MCF 10A (cell line): ENCODE measurements at regions not wholly inside any gene's neighbourhood (a gene's known extent, or its start where the extent isn't known, plus 50 kb on each side); places are given as distances from the start of the nearest gene placed in this dataset.

Source experiments
- BruUV-seq: library from RNA; stranded (reverse); fragments of 400-500 nt; replicated peaks from 2 replicates; lab custom pipeline; 2021; lab: Mats Ljungman, UMichigan
- CTCF ChIA-PET: fragments of 300-600 bp; sonication (Branson Sonifier 250); formaldehyde crosslinking; extraction: SDS; loops from one replicate; lab custom pipeline; 2021; ENCODE audit warnings: antibody characterized with exemption, inconsistent platforms; lab: Yijun Ruan, JAX
- POLR2A ChIA-PET: fragments of 300-600, 350-650 bp; sonication (Branson Sonifier 250); formaldehyde crosslinking; extraction: SDS; loops from one replicate; lab custom pipeline; 2020; ENCODE audit warnings: antibody characterized with exemption, inconsistent platforms; lab: Yijun Ruan, JAX
- DNase-seq: peaks from one replicate; pipeline ENCODE4 v3.0.0-alpha.2; 2018; ENCODE audit not compliant: unreplicated experiment
- H3K27ac Mint-ChIP-seq: one replicate; pipeline ENCODE4 v1.8.0; 2022; ENCODE audit warnings: mild to moderate bottlenecking, low read depth, mixed read lengths; ENCODE audit not compliant: unreplicated experiment
- H3K27me3 Mint-ChIP-seq: one replicate; pipeline ENCODE4 v1.8.0; 2022; ENCODE audit warnings: mixed read lengths; ENCODE audit not compliant: insufficient read depth, unreplicated experiment
- H3K36me3 Mint-ChIP-seq: one replicate; pipeline ENCODE4 v1.8.0; 2022; ENCODE audit warnings: mild to moderate bottlenecking, moderate library complexity, mixed read lengths; ENCODE audit not compliant: insufficient read depth, unreplicated experiment
- H3K4me1 Mint-ChIP-seq: one replicate; pipeline ENCODE4 v1.8.0; 2022; ENCODE audit warnings: mixed read lengths; ENCODE audit not compliant: insufficient read depth, unreplicated experiment
- H3K4me3 Mint-ChIP-seq: one replicate; pipeline ENCODE4 v1.8.0; 2022; ENCODE audit warnings: mild to moderate bottlenecking, moderate library complexity, mixed read lengths; ENCODE audit not compliant: unreplicated experiment
- H3K9me3 Mint-ChIP-seq: one replicate; pipeline ENCODE4 v1.8.0; 2022; ENCODE audit warnings: mixed read lengths; ENCODE audit not compliant: unreplicated experiment
- CTCF ChIP-seq: fragments of 200-600 bp; IDR thresholded peaks from one replicate; pipeline ENCODE4 v1.8.0; 2022; ENCODE audit warnings: antibody characterized with exemption, mild to moderate bottlenecking; ENCODE audit not compliant: unreplicated experiment
- intact Hi-C: fragments of 100-400 bp; cut with micrococcal nuclease; formaldehyde crosslinking; loops from 2 replicates; pipeline ENCODE4 v1.14.1; 2022

GRCh38 chr4:140296335-140297220 lies 76.9 kb upstream of the SCOC start:
- no peak for TF ChIP-seq CTCF
- Mint-ChIP-seq H3K4me3 (peak overlapping the region; percentile 38), H3K27me3 (no peaks in the 10 kb centered on the region), H3K36me3 (no peaks in the 10 kb centered on the region), H3K9me3 (no peaks in the 10 kb centered on the region), H3K4me1 (peaks cover 27% of the 10 kb centered on the region), H3K27ac (peak overlapping the region; percentile 11)
- ChIA-PET CTCF (interaction anchor here (0.6 to 1.4 kb wide), 3 partner anchors 9 to 47 kb away, joined by 3 to 4 read pairs (median 3); no protein-coding TSS in a partner anchor), POLR2A (interaction anchor here (0.9 to 2.4 kb wide), 3 partner anchors 13 to 77 kb away, joined by 3 to 13 read pairs (median 3); partner anchors contain the start of gene SCOC)
- DNase-seq = peak; percentile 58
- intact Hi-C loops = no loop called here
- BruUV-seq = no TSS peak

DNA sequence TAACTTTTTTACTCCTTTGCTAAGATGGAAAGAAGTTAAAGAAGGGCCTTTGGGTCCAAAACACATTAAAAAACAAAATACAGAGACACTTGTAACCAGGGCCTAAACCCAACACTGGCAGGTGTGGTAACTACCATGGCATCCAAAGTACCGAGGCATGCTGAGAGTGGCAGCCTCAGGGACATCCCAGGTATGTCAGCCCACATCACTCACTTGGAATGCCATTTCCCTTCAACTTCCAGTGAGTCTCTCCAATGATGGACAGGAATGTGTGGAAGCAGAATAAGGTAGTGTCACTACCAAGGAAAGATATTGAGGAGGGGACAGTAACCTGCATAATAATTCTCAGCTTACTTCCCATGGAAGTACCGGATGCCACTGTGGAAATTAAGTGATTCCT lies 79.5 kb upstream of the SCOC start:
- H3K4me3 Mint-ChIP-seq = no peak overlapping the region
- no peak for TF ChIP-seq CTCF
- no peaks in the 10 kb centered on the region for H3K36me3 Mint-ChIP-seq
- DNase-seq = no peak
- no peaks in the 10 kb centered on the region for H3K27me3 Mint-ChIP-seq
- ChIA-PET POLR2A (no interaction called here), CTCF (interaction anchor here (0.6 to 1.8 kb wide), 3 partner anchors 15 to 201 kb away, joined by 3 to 5 read pairs (median 4); no protein-coding TSS in a partner anchor)
- H3K4me1 Mint-ChIP-seq = peaks cover 18% of the 10 kb centered on the region
- no peak overlapping the region for H3K27ac Mint-ChIP-seq
- BruUV-seq = no TSS peak
- intact Hi-C loops = no loop called here
- no peaks in the 10 kb centered on the region for H3K9me3 Mint-ChIP-seq

GRCh38 chr4:140291259-140291658 lies 82.2 kb upstream of the SCOC start:
- Mint-ChIP-seq H3K27ac (no peak overlapping the region), H3K27me3 (no peaks in the 10 kb centered on the region), H3K4me1 (peaks cover 4% of the 10 kb centered on the region), H3K36me3 (no peaks in the 10 kb centered on the region), H3K9me3 (no peaks in the 10 kb centered on the region), H3K4me3 (no peak overlapping the region)
- ChIA-PET CTCF (no interaction called here), POLR2A (interaction anchor here (0.5 kb wide), 1 partner anchor 18 kb away, joined by 3 read pairs; no protein-coding TSS in a partner anchor)
- no TSS peak for BruUV-seq
- TF ChIP-seq CTCF = no peak
- DNase-seq = peak; percentile 32
- intact Hi-C loops = no loop called here

DNA sequence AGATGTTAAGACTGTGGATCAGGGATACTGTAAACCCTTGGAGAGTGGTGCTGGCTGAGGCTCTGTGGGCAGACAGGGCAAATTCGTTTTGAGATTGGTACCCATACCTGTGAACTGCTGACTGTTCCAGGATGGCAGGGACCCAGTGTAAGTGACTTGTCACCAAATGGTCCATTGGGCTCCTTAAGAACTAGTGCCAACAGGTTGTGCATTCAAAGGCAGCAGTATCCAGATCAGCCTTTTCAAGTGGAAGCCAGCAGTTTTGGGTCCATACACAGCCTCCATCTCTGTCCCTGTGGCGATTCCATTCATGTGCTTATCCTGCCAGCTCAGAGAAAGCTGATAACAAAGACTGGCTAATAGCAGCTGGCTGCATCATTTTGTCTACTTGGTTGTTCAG lies 84.0 kb upstream of the SCOC start:
- POLR2A ChIA-PET = no interaction called here
- Mint-ChIP-seq H3K27ac (no peak overlapping the region), H3K36me3 (no peaks in the 10 kb centered on the region), H3K4me3 (no peak overlapping the region), H3K27me3 (peaks cover 12% of the 10 kb centered on the region), H3K4me1 (no peaks in the 10 kb centered on the region), H3K9me3 (no peaks in the 10 kb centered on the region)
- TF ChIP-seq CTCF = no peak
- intact Hi-C loops = no loop called here
- BruUV-seq = no TSS peak
- CTCF ChIA-PET = no interaction called here
- no peak for DNase-seq
